LNCaP clone FGC (cell line): ENCODE measurements at regions not wholly inside any gene's neighbourhood (a gene's known extent, or its start where the extent isn't known, plus 50 kb on each side); places are given as distances from the start of the nearest gene placed in this dataset.
A peak's percentile ranks its signal among the peaks of the same experiment; 100 is the strongest.
"Not testable (repeated sequence)": the region's sequence is repeated elsewhere in the genome, so short reads cannot be mapped to it uniquely, and the experiment has no call there.

Experiments
- DNase-seq: peaks from one replicate; pipeline ENCODE4 v3.0.0-alpha.2; 2011; ENCODE audit warnings: low read depth
- H3K4me3 ChIP-seq: 2 replicates; pipeline ENCODE4 v1.5.1; 2011; ENCODE audit warnings: mild to moderate bottlenecking, low read depth, low read length, control low read depth
- CTCF ChIP-seq: IDR thresholded peaks from 2 replicates; pipeline ENCODE4 v1.5.1; 2012; ENCODE audit warnings: mild to moderate bottlenecking; ENCODE audit not compliant: control insufficient read depth, insufficient read depth; ENCODE audit errors: extremely low read depth

GRCh38 chr6:78253618-78254017 lies 600.8 kb downstream of the MEI4 start:
- TF ChIP-seq CTCF = no peak
- no peak for DNase-seq
- H3K4me3 ChIP-seq = no peak overlapping the region

DNA sequence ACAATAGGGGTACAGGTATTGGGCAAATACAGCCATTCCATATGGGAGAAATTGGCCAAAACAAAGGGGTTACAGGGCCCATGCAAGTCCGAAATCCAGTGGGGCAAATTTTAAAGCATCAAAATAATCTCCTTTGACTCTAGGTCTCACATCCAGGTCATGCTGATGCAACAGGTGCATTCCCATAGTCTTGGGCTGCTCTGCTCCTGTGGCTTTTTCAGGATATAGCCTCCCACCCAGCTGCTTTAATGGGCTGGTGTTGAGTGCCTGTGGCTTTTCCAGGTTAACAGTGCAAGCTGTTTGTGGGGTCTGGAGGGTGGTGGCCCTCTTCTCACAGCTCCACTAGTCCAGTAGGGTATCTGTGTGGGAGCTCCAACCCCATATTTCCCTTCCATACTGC lies 607.1 kb downstream of the MEI4 start:
- TF ChIP-seq CTCF = no peak
- no peak overlapping the region for H3K4me3 ChIP-seq
- no peak for DNase-seq

- not testable (repeated sequence) for H3K4me3 ChIP-seq, DNase-seq
These were observed 606.9 kb upstream of the IRAK1BP1 start for GRCh38 chr6:78260427-78260826.

GRCh38 chr6:78268591-78269452 lies 598.5 kb upstream of the IRAK1BP1 start:
- no peak for DNase-seq
- H3K4me3 ChIP-seq = no peak overlapping the region
- TF ChIP-seq CTCF = no peak

- no peak overlapping the region for H3K4me3 ChIP-seq
- no peak for TF ChIP-seq CTCF
- DNase-seq = no peak
These were observed 566.5 kb upstream of the IRAK1BP1 start for GRCh38 chr6:78300885-78301284.

DNA sequence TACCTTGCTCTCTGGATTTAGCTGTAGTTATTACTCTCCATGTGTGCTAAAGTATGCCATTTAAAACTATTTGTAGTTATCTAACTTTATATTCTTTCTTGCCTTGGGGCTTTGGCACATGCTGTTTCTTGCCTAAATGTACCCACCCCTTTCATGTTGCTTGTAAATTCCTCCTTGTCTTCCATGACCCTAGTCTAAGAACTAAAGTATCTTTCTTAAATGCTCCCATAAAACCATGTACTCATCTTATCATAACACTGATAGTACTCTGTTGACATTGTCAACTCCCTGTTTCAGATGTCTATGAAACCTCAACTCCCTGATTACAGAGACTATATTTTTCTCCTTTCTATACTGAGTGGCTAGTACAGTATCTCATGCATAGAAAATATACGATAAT lies 564.9 kb upstream of the IRAK1BP1 start:
- DNase-seq = no peak
- no peak for TF ChIP-seq CTCF
- H3K4me3 ChIP-seq = no peak overlapping the region

DNA sequence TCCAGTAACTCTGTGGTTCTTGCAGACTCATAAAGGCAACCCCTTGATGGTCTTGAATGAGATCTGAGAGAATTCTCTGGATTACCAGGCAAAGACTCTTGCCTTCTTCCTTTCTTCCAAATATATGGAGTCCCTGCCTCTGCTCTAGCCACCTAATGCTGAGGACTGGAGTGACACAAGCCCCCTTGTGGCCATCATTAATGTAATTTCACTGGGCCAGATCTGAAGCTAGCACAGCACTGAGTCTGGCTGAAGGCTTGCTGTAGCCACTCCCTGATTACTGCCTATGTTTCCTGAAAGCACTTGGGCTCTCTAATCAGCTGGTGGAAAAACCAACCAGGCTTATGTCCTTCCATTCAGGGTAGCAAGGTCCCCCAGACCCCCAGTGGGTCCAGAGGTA lies 559.3 kb upstream of the IRAK1BP1 start:
- no peak for DNase-seq

More for the DNA sequence above, 559.3 kb upstream of the IRAK1BP1 start:
- H3K4me3 ChIP-seq = no peak overlapping the region
- 0 out of 2 replicates have a peak, but pooled peaks have one; percentile 29 for TF ChIP-seq CTCF
